Thymus (tissue), 11 donors: ENCODE measurements at regions not wholly inside any gene's neighbourhood (a gene's known extent, or its start where the extent isn't known, plus 50 kb on each side); places are given as distances from the start of the nearest gene placed in this dataset.

Experiments
- DNase-seq, 9 donors: peaks; one replicate each; pipeline ENCODE4 v3.0.0-alpha.2; 2013; ENCODE audit warnings: low spot score in 9 of 9, low read depth in 6 of 9, missing footprints in 1 of 9
- H3K27ac ChIP-seq, 2 donors: one replicate each; pipeline ENCODE4 v1.5.1; 2013; ENCODE audit warnings: control low read depth in 1 of 2, low read depth in 1 of 2, low read length in 1 of 2, mild to moderate bottlenecking in 1 of 2, moderate library complexity in 1 of 2
- H3K27me3 ChIP-seq, 2 donors: one replicate each; pipeline ENCODE4 v1.5.1; 2013; ENCODE audit warnings: low read length in 1 of 2; ENCODE audit not compliant: control insufficient read depth in 2 of 2, insufficient read depth in 1 of 2
- H3K36me3 ChIP-seq, 2 donors: one replicate each; pipeline ENCODE4 v1.5.1; 2013; ENCODE audit warnings: low read length in 1 of 2, mild to moderate bottlenecking in 1 of 2, moderate library complexity in 1 of 2; ENCODE audit not compliant: control insufficient read depth in 2 of 2, insufficient read depth in 2 of 2
- H3K4me1 ChIP-seq, 2 donors: one replicate each; pipeline ENCODE4 v1.5.1; 2013; ENCODE audit warnings: low read length in 2 of 2; ENCODE audit not compliant: control insufficient read depth in 2 of 2, insufficient read depth in 2 of 2
- H3K4me3 ChIP-seq, 2 donors: one replicate each; pipeline ENCODE4 v1.5.1; 2013; ENCODE audit warnings: low read length in 2 of 2, control low read depth in 1 of 2, mild to moderate bottlenecking in 1 of 2
- H3K9me3 ChIP-seq, 2 donors: one replicate each; pipeline ENCODE4 v1.5.1; 2013; ENCODE audit warnings: low read length in 1 of 2, mild to moderate bottlenecking in 1 of 2; ENCODE audit not compliant: control insufficient read depth in 2 of 2, insufficient read depth in 1 of 2
- WGBS: extraction: QIAGEN DNeasy Blood & Tissue Kit; methylation state at CpG from one replicate; pipeline ENCODE4 v1.1.7; 2013; 5-methylcytosine and 5-hydroxymethylcytosine counted together
- donor health status: healthy.

DNA sequence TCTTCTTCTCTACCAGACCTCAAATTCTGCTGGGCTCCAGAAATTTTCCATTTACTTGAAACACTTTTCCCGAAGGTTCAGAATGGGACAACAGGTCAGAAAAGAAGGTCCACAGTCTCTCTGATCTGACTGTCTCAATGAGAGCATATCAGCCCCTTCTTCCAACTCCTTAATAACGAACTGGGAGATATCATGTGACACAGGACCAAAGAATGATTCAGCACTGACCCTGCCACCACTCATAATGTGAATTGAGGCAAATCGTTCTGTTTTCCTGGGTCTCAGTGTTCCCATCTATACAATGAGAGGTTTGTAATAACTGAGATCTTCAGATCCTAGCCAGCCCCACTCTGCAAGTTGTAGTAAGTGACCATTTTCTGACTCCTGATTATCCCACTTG, 500.5 kb downstream of the NTRK3 start:
- no peak for DNase-seq
- Histone ChIP-seq H3K4me3 (no peak overlapping the region), H3K36me3 (no peaks in the 10 kb centered on the region), H3K9me3 (no peaks in the 10 kb centered on the region), H3K27me3 (no peaks in the 10 kb centered on the region), H3K4me1 (no peaks in the 10 kb centered on the region), H3K27ac (no peak overlapping the region)
- 90% methylated on average over 3 of the region's 3 CpGs for WGBS

DNA sequence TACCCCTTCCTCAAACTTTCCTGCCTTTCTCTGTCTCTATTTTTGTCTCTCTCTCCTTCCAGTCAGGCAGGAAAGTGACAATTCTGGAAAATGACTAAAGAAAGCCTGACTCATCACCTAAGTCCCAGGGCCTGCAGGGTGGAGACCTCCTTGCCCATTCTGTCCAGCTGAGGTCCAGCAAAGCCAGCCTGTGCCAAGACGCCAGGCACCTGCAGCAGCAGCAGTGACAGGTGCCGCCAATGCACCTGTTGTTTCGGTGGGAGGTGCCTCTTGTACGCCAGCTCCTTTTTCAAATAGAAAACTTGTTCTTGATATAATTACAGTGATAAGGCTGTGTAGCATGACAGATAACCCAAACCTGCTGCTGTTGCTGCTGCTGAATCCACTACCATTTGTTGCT, 501.3 kb downstream of the NTRK3 start:
- DNase-seq: no peak
- Histone ChIP-seq H3K9me3 (no peaks in the 10 kb centered on the region), H3K27ac (no peak overlapping the region), H3K4me3 (no peak overlapping the region), H3K27me3 (no peaks in the 10 kb centered on the region), H3K36me3 (no peaks in the 10 kb centered on the region), H3K4me1 (no peaks in the 10 kb centered on the region)
- WGBS: 96% methylated on average over 4 of the region's 4 CpGs

DNA sequence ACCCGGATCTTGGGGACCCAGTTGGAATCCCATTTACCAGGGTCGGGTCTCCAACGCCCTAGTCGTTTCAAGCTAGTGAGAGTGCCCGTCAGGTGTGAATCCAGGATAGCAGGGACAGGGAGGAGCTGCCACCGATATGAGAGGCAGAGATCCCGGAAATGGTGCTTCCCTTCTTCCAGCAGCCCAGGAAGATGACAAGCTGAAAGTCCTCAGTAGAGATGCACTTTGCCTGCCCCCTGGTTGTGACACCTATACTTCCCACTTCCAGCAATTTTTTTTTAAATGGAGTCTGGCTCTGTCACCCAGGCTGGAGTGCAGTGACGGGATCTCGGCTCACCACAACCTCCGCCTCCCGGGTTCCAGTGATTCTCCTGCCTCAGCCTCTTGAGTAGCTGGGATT, 503.0 kb downstream of the NTRK3 start:
- no peak for DNase-seq
- WGBS: 93% methylated on average over 11 of the region's 11 CpGs

DNA sequence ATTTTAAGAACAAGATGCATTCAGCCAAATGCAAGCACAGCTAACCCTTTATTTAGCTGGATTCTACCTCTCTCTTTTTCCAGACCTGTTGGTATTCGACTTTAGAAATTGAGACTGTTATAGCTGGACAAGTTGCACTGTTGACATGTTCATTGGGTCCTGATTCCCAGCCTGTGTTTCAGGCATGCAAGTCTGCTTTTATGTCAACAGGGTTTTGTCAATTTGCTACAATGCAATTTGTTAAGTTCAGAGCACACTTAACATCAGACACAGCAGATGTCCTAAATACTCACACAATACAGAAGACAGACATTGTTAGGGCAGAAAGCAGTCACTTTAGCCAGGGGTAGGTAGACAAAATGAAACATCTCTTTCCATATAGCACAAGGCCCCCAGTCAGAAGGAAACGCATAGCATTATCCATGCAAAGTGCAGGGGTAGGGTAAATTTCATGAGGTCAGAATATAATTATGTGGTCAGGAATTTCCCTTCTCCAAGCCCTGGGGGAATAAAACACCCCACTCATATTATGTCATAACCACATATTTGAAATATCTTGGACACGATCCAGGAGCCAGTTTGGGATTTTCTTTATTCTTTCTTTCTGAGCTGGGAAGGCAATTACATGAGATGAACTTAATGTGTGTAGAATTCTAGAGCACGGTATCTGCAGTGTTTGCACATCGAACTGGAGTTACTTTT, 504.1 kb downstream of the NTRK3 start:
- 72% methylated on average over 5 of the region's 5 CpGs for WGBS
- Histone ChIP-seq H3K27ac (no peak overlapping the region), H3K4me3 (no peak overlapping the region), H3K27me3 (no peaks in the 10 kb centered on the region), H3K9me3 (no peaks in the 10 kb centered on the region), H3K4me1 (no peaks in the 10 kb centered on the region), H3K36me3 (no peaks in the 10 kb centered on the region)
- DNase-seq: peak in 1 of 9 donors; percentile 1

More for the DNA sequence above, 503.0 kb downstream of the NTRK3 start:
- Histone ChIP-seq H3K36me3 (no peaks in the 10 kb centered on the region), H3K4me3 (no peak overlapping the region), H3K27me3 (no peaks in the 10 kb centered on the region), H3K9me3 (no peaks in the 10 kb centered on the region), H3K27ac (no peak overlapping the region), H3K4me1 (no peaks in the 10 kb centered on the region)

DNA sequence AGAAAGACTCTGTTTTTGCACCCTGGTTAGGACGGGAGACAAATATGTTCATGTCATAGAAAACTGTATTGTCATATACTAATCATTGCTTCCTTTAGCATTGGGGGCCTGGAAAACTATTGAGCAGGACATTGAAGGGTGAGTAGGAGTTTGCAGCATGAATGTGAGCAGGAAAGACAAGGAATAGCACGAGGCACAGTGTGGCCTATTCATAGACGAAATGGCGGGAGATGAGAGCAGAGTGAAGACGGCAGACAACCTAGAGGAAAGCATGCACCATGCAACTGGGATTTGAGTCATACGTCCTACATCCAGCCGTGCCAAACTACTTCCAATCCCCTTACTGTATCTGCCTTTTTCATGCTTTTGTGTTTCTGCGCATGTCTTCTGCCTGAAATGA, 508.1 kb downstream of the NTRK3 start:
- H3K4me1 ChIP-seq: no peaks in the 10 kb centered on the region
- 93% methylated on average over 8 of the region's 8 CpGs for WGBS
- H3K36me3 ChIP-seq: no peaks in the 10 kb centered on the region
- H3K27me3 ChIP-seq: no peaks in the 10 kb centered on the region
- no peaks in the 10 kb centered on the region for H3K9me3 ChIP-seq
- no peak overlapping the region for H3K27ac ChIP-seq
- DNase-seq: no peak
- no peak overlapping the region for H3K4me3 ChIP-seq

DNA sequence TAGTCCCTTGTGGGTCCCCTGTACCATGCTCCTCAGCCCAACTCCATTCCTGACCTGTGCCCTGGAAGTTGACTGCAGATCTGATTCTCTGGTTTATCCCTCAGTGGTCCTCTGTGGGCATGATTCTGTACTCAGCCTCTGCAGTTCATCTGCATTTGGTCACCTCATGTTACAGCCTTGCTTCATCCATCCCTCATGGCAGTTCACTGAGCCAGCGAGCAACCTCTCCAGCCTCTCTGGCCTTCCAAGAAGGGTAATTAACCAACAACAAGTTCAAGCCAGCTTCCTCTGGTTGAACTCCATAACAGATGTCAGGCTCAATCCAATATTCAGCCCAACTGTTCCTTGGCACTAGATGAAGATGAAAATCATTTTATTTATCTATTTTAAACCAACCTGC, 509.5 kb downstream of the NTRK3 start:
- Histone ChIP-seq H3K4me1 (no peaks in the 10 kb centered on the region), H3K27ac (no peak overlapping the region), H3K4me3 (no peak overlapping the region), H3K36me3 (no peaks in the 10 kb centered on the region), H3K9me3 (no peaks in the 10 kb centered on the region), H3K27me3 (no peaks in the 10 kb centered on the region)
- no peak for DNase-seq
- 94% methylated on average over 1 of the region's 1 CpG for WGBS

DNA sequence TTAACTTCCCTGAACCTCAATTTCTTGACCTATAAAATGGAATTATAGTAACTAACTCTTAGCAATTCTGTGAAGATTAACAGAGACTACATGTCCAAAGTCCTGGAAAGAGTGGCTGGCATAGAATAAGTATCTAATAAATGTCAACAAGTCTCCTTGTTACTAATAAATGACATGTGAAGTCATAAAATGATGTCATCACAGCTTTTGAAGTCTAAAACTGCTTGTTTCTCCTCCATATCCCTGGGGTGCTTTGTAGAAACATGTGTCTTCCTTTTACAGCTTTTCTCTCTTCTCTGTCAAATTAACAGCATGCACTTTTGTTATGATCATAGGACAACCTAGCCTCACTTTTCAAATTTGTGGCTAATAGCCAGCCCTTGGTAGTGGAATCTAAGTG, 510.2 kb downstream of the NTRK3 start:
- H3K9me3 ChIP-seq: no peaks in the 10 kb centered on the region
- H3K27me3 ChIP-seq: no peaks in the 10 kb centered on the region
- no peaks in the 10 kb centered on the region for H3K36me3 ChIP-seq
- no peak overlapping the region for H3K27ac ChIP-seq
- no peak overlapping the region for H3K4me3 ChIP-seq
- no peaks in the 10 kb centered on the region for H3K4me1 ChIP-seq
- no peak for DNase-seq

DNA sequence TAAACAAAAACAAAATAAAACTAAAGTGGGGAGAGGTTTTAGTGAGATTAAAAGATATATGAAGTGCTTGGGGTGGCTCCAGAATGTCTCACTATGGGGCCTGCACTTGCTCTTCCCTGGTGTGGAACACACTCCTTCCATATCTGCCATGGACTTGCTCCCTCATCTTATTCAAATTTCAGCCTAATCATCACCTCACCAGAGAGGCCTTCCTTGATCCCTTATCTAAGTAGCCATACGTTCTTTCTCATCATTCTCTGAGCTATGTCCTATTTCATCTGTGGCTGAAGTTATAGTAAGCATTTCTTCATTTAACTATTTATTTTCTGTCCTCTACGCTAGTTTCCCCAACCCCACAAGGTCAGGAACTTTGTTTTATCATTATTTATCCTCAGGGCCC, 511.7 kb downstream of the NTRK3 start:
- 88% methylated on average over 2 of the region's 2 CpGs for WGBS
- no peak for DNase-seq
- Histone ChIP-seq H3K27me3 (no peaks in the 10 kb centered on the region), H3K9me3 (no peaks in the 10 kb centered on the region), H3K27ac (no peak overlapping the region), H3K36me3 (no peaks in the 10 kb centered on the region), H3K4me3 (no peak overlapping the region), H3K4me1 (no peaks in the 10 kb centered on the region)

DNA sequence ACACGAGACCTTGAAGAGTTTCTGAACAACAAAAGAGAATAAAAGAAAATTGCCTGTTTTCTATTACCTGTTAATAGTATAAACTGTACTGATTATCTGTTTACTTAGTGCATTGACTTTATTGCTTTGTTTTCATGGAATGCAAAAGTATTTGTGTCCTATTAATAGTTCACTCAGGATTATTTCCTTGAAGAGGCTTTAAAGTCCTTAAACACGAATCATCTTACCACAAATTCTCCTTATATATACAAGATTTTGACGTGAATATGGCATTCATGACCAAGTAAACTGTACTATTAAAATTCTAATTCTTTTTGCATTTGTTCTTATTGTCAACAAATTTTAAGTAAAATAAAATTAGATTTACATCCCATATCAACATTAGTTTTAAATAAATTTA, 513.0 kb downstream of the NTRK3 start:
- Histone ChIP-seq H3K27ac (no peak overlapping the region), H3K9me3 (no peaks in the 10 kb centered on the region), H3K36me3 (no peaks in the 10 kb centered on the region), H3K4me1 (no peaks in the 10 kb centered on the region), H3K27me3 (no peaks in the 10 kb centered on the region), H3K4me3 (no peak overlapping the region)
- 80% methylated on average over 3 of the region's 3 CpGs for WGBS
- no peak for DNase-seq

DNA sequence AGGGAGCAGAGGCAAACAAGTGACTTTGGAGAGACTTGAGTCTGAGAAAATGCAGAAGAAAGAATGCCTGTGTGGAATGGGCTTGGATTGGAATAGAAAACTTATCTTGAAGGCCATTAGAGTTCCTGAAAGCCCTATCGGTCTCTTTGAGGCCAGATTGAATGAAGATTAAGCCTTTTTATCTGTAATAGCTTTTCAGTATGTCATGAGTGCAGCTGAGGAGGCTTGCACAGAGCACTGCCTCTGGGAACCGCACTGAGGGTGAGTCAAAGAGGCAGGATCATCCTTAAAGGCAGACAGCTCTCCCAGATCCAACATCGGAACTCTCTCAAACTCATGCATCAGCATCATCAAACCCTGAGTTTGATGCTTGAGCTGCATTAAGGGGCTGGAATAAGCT, 515.2 kb downstream of the NTRK3 start:
- Histone ChIP-seq H3K27ac (no peak overlapping the region), H3K9me3 (no peaks in the 10 kb centered on the region), H3K4me1 (no peaks in the 10 kb centered on the region), H3K27me3 (no peaks in the 10 kb centered on the region), H3K4me3 (no peak overlapping the region), H3K36me3 (no peaks in the 10 kb centered on the region)
- WGBS: 94% methylated on average over 3 of the region's 3 CpGs
- no peak for DNase-seq
